HG03108 (cell line): ENCODE measurements at regions not wholly inside any gene's neighbourhood (a gene's known extent, or its start where the extent isn't known, plus 50 kb on each side); places are given as distances from the start of the nearest gene placed in this dataset.
A peak's percentile ranks its signal among the peaks of the same experiment; 100 is the strongest.
"Not testable (repeated sequence)": the region's sequence is repeated elsewhere in the genome, so short reads cannot be mapped to it uniquely, and the experiment has no call there.

Experiments used
- ATAC-seq: cut with Tn5 transposase; IDR thresholded peaks from one replicate; pipeline ENCODE4 v1.9.1; 2021; ENCODE audit warnings: moderate library complexity; ENCODE audit not compliant: unreplicated experiment

DNA sequence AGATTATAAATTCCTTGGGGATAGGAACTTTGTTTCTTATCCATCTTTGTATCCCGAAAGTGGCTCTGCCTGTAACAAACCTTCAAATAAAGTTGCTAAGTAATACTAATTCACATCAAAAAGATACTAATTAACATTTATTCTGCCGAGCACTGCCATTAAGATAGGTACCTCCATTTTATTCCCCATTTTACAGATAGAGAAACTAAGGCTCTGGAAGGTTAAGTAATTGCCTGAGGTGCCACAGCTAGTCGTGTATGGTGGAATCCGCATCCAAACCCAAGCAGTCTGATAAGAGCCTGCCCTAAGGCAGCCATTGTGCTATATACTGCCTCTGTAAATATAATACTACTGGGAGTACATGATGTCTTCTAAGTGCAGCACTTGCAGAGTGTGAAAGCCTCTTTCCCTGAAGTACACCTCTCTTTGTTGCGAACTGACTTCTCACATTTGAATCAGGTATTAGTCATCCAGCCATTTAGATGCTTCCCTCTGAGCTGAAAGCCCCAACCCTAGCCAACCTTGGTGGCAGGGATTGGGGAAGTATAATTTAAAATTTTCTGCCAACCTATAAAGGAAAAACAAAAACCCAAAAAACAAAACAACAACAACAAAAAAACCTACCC lies 78.5 kb upstream of the CHD2 start:
- ATAC-seq = no peak

DNA sequence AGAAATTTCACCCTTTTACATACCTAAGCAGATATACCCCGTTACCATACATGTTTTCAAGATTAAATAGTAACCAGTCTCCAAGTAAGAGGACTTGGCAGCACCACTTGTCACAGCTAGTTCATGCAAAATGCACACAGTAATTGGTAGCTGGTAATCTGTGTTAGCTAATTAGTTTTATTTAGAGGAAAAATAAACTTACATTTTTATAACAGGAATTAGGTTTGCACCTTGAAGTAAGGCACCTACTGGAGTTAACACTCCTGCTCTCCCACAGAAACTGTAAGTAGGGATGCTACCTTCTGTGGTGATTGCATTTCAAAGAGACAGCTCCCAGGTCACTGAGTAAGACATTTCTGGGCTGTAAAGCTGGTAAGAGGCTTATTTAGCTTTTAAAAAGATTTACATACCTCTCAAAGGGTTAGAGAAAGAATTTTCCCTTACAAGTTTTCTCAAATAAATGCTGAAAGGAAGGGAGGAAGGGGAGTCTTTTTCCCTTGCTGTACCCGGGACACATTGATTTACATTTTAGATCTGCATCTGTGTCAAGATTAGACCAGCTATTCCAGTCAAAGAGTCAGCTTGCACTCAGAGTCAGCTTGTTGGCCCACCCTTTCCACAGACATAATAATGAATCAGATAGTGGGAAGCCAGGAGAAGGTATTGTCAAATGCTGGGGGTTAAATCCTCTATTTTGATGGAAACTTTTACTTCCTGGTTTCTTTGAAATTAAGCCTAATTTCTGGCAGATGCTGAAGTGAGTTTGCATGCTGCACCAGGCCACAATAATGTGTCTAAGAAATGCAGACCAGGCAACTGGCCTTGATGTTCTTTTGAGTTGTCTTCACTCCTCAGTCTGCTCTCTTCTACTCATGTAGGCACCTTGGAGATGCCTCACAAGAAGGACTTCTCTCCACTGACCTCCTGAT lies 77.6 kb upstream of the CHD2 start:
- no peak for ATAC-seq

DNA sequence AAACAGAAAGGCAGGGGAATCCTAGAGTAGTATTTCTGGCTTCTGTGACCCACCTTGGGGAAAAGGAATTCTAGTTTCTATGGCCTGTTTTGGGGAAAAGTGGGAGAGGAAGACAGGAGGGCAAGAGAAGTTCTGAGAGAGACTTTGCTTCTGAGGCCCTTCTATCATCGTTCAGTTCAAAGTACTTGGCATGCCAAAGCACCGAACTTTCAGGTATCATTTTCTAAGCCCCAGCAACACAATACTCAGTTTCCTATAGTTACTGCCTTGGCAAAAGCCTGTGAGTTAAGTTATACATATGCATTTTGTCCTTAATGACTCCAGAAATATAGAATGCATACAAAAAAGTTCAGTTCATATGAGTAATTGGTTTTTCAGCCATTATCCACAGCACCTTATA lies 74.1 kb upstream of the CHD2 start:
- no peak for ATAC-seq

DNA sequence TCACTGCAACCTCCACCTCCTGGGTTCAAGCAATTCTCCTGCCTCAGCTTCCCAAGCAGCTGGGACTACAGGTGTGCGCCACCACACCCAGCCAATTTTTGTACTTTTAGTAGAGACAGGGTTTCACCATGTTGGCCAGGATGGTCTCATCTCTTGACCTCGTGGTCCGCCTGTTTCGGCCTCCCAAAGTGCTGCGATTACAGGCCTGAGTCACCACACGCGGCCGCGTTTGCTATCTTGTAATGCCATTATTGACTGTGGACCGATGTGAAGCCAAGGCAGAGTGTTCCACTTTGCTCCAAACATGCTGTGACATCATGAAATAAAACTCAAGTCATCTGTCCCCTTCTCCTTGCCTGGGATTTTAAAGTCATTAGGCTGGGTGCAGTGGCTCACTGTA lies 72.1 kb upstream of the CHD2 start:
- not testable (repeated sequence) for ATAC-seq

DNA sequence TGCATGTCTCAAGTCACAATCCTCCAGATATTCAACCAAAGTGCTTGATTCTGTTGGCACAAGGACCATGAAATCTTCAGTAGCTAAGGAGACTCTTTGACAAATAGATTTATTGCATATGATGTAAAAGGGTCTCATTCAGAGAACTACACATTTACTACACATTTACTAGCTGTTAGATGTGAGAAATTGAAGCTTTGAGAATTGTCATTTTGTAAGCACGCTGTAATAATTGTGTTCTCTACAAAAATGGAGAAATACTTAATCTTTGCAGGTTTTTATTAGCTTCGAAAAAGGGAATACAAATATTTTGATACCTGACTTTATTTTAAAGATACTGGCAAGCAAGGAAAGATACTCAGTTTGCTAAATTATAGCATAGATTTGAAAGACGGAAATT lies 70.2 kb upstream of the CHD2 start:
- no peak for ATAC-seq

DNA sequence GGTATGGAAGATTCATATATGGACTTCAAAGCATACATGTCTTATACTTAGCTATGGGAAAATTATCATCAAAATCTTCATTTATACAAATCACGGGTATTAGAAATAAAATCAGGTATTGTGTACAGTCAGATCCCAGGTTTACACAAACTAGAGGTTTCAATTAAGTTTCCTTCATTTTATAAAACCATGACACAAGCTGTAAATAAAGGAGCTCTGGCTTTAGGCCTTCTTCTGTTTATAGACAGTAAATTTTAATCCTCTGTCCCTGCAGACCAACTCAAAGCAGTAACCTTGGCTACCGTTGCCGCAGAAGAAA lies 68.8 kb upstream of the CHD2 start:
- ATAC-seq = no peak

DNA sequence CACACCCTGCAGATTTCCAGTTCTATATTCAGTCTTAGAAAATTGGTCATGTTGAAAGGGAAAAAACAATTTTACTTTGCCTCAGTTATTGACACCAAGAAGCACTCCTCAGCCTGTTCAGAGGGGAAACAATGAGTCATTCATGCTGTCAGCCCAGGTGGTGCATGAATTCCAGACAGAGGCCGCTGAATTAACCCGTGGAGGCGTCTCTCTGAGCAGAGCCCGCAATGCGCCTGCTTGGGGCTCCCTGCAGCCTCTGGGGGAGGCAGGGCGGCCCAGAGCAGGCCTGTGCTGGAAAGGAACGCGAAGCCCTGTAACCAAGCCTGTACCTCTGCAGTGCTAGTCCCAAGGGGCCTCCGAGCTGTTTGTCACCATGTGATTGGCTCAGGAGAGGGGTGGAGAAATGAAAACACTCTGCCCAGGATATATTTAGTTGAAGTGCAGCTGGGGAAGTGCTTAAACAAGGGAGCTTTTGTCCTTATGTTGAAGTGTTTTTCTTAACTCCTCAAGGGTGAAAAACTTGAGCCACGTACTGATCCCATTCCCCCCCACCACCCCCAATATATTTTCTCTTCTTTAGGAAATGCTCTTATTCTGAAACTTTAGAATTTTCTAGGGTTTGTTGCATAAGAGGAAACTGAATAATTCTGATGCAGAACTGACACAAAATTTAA lies 68.3 kb upstream of the CHD2 start:
- ATAC-seq = peak; percentile 96

DNA sequence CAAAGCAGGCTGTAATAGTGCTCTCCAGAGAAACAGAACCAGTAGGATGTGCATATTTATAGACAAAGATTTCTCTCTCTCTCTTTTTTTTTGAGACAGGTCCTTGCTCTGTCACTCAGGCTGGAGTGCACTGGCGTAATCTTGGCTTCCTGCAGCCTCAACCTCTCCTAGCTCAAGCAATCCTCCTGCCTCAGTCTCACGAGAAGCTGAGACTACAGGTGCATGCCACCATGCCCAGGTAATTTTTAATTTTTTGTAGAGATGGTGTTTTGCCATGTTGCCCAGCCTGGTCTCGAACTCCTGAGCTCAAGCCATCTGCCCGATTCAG lies 67.1 kb upstream of the CHD2 start:
- ATAC-seq = no peak

DNA sequence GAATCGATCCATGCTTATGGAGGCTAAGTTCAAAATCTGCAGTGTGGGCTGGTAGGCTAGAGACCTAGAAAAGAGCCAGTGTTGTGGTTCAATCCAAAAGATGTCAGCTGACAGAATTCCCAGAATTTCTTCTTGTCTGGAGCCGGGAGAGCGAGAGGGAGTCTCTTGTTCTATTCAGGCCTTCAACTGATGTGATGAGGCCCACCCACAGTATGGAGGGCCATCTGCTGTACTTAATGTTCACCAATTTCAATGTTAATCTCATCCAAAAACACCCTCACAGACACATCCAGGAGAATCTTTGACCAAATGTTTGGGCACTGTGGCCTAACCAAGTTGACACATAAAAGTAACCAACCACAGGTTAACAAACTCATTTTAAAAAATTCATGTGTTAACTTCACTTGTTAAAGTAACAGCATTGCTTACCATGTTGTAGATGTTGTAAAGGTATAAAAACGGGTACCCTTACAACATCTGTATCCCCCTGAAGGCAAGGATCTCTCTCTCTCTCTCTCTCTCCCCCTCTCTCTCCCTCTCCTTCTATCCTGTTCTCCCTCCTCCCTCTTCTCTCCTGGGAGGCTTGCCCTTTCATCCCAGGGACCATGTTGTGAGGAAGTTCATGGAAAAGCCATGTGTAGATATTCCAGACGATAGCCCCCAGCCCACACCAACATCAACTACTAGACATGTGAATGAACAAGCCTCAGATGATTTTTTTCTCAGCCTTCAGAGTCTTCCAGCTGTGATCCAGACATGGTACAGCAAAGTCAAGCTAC lies 66.4 kb upstream of the CHD2 start:
- ATAC-seq = no peak

DNA sequence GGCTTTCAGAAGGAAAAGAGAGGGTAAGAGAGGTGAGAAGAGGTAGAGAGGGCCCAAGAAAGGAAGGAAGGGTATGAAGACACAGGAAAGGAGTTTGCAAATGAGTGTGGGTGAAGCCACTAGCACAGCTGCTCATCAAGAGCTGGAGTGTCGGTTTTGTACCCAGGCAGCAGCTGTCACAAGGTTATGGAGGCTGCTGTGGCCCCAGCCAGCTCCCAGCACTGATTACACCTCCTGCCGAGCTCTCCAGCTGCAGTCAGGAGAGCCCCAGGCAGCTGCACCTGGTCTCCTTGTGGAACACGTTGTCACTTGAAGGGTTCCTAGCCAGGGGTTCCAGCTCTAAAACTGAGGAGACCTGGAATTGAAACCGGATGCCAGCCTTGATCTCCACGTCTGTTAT lies 60.4 kb upstream of the CHD2 start:
- peak; percentile 79 for ATAC-seq

DNA sequence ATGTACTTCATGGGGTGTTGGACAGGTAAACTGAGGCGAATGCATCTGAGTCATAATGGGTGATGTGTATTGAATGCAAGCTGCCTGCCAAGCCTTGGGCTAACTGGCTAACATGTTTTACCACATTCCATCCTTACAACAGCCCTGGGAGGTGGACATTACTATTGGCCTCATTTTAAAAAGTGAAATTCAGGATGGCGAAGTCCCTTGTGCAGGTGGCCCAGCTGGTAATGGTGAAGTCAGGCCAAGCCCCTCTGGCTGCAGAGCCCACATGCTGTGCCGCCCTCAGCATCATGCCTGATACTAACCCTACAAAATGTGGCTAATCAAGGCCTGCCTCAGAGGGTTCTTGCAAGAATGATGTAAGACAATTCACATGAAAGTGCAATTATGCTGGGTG lies 60.0 kb upstream of the CHD2 start:
- peak; percentile 9 for ATAC-seq

DNA sequence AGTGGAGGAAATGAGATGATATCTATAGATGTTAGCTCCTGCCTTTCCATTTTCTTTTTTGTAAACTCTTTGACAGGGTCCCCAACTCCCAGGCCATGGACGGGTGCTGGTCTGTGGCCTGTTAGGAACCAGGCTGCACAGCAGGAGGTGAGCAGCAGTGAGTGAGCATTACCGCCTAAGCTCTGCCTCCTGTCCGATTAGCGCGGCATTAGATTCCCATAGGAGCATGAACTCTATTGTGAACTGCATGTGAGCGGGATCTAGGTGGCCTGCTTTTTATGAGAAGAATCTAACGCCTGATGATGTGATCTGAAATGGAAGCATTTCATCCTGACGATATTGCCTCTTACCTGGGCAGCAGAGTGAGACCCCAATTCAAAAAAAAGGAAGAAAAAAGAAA lies 56.8 kb upstream of the CHD2 start:
- ATAC-seq = no peak

DNA sequence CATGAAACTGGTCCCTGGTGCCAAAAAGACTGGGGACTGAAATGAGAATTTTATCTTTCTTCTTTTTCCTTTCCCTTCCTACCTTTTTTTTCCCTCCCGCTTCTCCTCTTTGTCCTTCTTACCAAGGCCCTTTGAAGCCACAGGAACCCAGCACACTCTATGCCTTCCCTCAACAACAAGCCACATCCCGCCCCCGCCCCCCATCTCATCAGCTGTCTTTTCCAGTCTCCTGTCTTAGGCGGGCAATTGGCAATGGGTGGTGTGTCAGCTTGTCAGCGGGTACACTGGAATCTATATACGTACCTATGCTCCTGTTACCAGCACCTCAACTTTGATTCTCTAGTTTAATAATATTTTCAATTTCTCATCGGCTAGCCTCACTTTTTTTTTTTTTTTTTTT lies 56.3 kb upstream of the CHD2 start:
- ATAC-seq = no peak

DNA sequence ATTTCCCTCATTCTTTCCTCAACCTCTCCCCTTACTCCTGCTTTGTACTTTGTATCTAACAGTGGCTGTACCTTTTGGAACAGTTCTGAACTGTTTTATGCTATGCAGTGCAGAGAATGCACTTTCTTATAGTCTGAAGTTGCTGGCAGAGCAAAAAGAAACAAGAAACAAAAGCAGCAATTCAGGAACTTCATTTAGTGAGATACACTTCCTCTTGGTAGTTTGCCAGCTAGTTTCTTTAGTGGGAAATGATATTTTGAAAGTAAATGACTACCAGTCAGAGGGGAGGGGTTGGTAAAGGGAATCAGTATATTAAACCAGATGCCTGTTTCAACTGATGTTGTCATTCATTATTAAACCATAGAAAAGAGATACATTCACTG lies 55.0 kb upstream of the CHD2 start:
- peak; percentile 59 for ATAC-seq

DNA sequence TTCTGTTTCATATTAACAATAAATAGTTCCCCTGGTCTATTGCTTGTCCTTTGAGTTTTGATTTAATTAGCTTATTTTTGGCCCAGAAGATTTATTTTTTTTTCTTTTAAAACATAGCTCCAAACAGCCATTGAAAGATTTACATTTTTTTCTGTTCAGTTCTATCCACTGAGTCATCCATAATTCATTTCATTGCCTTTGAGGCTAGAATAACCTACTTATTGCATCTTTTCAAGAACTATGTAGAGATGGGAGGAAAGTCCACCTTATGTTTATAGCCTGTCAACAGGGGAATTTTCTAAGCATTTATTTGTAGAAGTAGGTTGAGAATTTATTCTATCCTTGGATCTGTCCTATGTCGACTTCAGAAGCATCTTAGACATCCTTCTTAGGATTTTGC lies 53.4 kb upstream of the CHD2 start:
- no peak for ATAC-seq

DNA sequence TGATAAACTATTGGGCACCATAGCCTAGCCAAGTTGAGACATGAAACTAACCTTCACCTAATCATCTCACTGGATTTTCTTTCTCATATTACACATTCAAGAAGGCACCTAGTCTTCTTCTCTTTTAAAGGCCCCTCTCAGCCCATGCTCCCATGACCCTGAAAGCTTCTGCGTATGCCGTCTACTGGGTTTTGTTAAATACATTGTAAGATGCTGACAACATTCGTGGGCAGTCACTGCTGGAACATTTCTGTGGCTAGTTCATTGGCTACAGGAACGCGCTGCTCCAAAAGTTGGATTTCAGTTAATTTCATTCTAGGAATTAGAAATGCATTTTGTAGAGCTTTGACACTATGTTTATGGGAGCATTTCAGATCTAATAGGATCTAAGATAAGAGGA lies 52.3 kb upstream of the CHD2 start:
- no peak for ATAC-seq

DNA sequence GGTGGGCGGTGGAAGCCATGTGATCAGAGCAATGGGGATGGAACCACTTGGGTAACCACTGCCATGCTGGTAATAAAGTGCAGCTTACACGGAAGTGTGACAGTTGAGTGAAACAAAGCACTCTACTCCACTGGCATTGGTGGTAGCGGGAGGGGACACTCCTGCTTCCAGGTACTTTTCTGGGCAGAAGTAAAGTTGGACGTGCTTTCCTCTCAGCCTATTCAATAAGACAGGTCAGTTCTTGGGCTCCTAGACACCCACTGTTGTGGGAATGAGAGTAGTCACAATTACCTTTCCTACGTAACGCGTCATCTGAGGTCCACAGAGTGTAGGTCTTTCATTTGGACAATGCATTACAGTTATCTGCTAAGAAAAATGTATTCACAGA lies 51.7 kb upstream of the CHD2 start:
- no peak for ATAC-seq

DNA sequence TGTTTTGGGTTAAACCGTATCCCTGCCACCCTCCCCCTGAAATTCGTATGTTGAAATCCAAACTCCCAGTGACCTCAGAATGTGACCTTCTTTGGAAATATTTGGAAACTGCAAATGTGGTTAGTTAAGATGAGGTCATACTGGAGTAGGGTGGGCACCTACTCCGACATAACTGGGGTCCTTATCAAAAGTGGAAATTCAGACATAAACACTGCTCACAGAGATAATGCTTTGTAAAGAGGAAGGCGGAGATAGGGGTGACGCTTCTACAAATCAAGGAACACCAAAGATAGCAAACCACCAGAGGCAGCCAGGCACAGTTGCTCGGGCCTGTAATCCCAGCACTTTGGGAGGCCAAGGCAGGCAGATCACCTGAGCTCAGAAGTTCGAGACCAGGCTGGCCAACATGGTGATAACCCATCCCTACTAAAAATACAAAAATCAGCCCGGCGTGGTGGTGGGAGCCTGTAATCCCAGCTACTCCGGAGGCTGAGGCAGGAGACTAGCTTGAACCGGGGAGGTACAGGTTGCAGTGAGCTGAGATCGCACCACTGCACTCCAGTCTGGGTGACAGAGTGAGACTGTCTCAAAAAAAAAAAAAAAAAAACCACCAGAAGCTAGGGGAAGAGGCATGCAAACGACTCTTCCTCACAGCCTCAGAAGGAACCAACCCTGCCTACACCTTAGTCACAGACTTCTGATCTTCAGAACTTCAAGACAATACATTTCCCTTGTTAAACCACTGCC lies 51.1 kb upstream of the CHD2 start:
- ATAC-seq = peak; percentile 62

DNA sequence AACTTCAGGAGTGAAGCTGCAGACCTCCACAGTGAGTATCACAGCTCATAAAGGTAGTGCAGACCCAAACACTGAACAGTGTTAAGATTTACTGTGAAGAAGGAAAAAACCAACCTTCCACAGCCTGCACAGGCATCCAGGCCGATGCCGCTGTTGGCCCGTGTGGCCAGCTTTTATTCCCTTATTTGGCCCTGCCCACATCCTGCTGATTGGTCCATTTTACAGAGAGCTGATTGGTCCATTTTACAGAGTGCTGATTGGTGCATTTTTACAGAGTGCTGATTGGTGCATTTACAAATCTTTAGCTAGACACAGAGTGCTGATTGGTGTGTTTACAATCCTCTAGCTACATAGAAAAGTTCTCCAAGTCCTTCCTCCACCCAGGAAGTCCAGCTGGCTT lies 49.9 kb upstream of the CHD2 start:
- ATAC-seq = not testable (repeated sequence)
